ENCODE measurements at regions not wholly inside any gene's neighbourhood (a gene's known extent, or its start where the extent isn't known, plus 50 kb on each side); places are given as distances from the start of the nearest gene placed in this dataset.

GRCh38 chr2:47232738-47233415 is 56.6 kb upstream of the CALM2 start:
- Histone ChIP-seq H3K36me3 (no peaks in the 10 kb centered on the region), H3K4me3 (no peak overlapping the region), H3K9me3 (no peaks in the 10 kb centered on the region), H3K4me1 (peaks cover 0 to 8% of the 10 kb centered on the region in 2 donors), H3K27ac (no peak overlapping the region), H3K27me3 (no peaks in the 10 kb centered on the region)
- no peak for DNase-seq
- intact Hi-C loops (cut with DNase I; ENCODE audit: low total_unique reads): no loop called here
- TF ChIP-seq CTCF (IDR thresholded peaks at IDR 0.05): no peak
- no peak for TF ChIP-seq POLR2A (IDR thresholded peaks at IDR 0.05)

- H3K4me1 ChIP-seq: peaks cover 0 to 4% of the 10 kb centered on the region in 2 donors
- intact Hi-C loops (cut with DNase I; ENCODE audit: low total_unique reads): no loop called here
- no peak overlapping the region for H3K27ac ChIP-seq
- no peaks in the 10 kb centered on the region for H3K9me3 ChIP-seq
- DNase-seq: peak; percentile 43 to 46
- H3K36me3 ChIP-seq: no peaks in the 10 kb centered on the region
- no peak overlapping the region for H3K4me3 ChIP-seq
- no peak for TF ChIP-seq CTCF (IDR thresholded peaks at IDR 0.05)
- no peaks in the 10 kb centered on the region for H3K27me3 ChIP-seq
Measured at GRCh38 chr2:47230418-47230817, 54.1 kb upstream of the CALM2 start.

- Histone ChIP-seq H3K27me3 (no peaks in the 10 kb centered on the region), H3K27ac (no peak overlapping the region), H3K36me3 (no peaks in the 10 kb centered on the region), H3K4me1 (peaks cover 0 to 4% of the 10 kb centered on the region in 2 donors), H3K4me3 (no peak overlapping the region), H3K9me3 (no peaks in the 10 kb centered on the region)
- intact Hi-C loops (cut with DNase I; ENCODE audit: low total_unique reads): no loop called here
- no peak for DNase-seq
- TF ChIP-seq CTCF (IDR thresholded peaks at IDR 0.05) (no peak), POLR2A (IDR thresholded peaks at IDR 0.05) (no peak)
Measured at GRCh38 chr2:47227532-47228279, 51.4 kb upstream of the CALM2 start.

- H3K27me3 ChIP-seq: no peaks in the 10 kb centered on the region
- intact Hi-C loops (cut with DNase I; ENCODE audit: low total_unique reads): no loop called here
- H3K36me3 ChIP-seq: no peaks in the 10 kb centered on the region
- no peak for DNase-seq
- H3K4me3 ChIP-seq: no peak overlapping the region
- H3K4me1 ChIP-seq: peaks cover 3 to 4% of the 10 kb centered on the region in 2 donors
- H3K9me3 ChIP-seq: no peaks in the 10 kb centered on the region
- TF ChIP-seq POLR2A (IDR thresholded peaks at IDR 0.05) (no peak), CTCF (IDR thresholded peaks at IDR 0.05) (no peak)
- no peak overlapping the region for H3K27ac ChIP-seq
Measured at GRCh38 chr2:47226923-47227220, 50.6 kb upstream of the CALM2 start.

GRCh38 chr2:47226132-47226922 is 50.0 kb upstream of the CALM2 start:
- H3K27ac ChIP-seq: no peak overlapping the region
- H3K4me3 ChIP-seq: no peak overlapping the region
- no peak for DNase-seq
- H3K9me3 ChIP-seq: no peaks in the 10 kb centered on the region
- intact Hi-C loops (cut with DNase I; ENCODE audit: low total_unique reads): no loop called here
- no peaks in the 10 kb centered on the region for H3K27me3 ChIP-seq
- H3K36me3 ChIP-seq: no peaks in the 10 kb centered on the region
- no peak for TF ChIP-seq POLR2A (IDR thresholded peaks at IDR 0.05)
- no peak for TF ChIP-seq CTCF (IDR thresholded peaks at IDR 0.05)
- peaks cover 3 to 4% of the 10 kb centered on the region in 2 donors for H3K4me1 ChIP-seq
